K562 (cell line): ENCODE measurements at regions not wholly inside any gene's neighbourhood (a gene's known extent, or its start where the extent isn't known, plus 50 kb on each side); places are given as distances from the start of the nearest gene placed in this dataset.
A peak's percentile ranks its signal among the peaks of the same experiment; 100 is the strongest.

Experiments used
- ATAC-seq: fragments of 200-7000 bp; cut with Tn5 transposase; 3 replicates; pipeline ENCODE4 v1.9.1; 2020; ENCODE audit warnings: moderate library complexity
- BruUV-seq: library from RNA; stranded (reverse); fragments of 400-500 nt; replicated peaks from 2 replicates; lab custom pipeline; 2021; lab: Mats Ljungman, UMichigan
- CTCF ChIA-PET: fragments of 300-600 bp; formaldehyde crosslinking; extraction: SDS; loops from one replicate; lab custom pipeline; 2021; ENCODE audit warnings: low intra/inter-chr PET ratio; lab: Yijun Ruan, JAX
- POLR2A ChIA-PET: fragments of 300-600, 350-650 bp; sonication (Branson Sonifier 250); formaldehyde crosslinking; extraction: SDS; loops from one replicate; lab custom pipeline; 2021; ENCODE audit warnings: antibody characterized with exemption, inconsistent platforms; lab: Yijun Ruan, JAX
- DNase-seq, 4 experiments: peaks; one replicate each; pipeline versions ENCODE4 v3.0.0 to v3.0.0-alpha.2; 2011 to 2018; ENCODE audit warnings: low spot score in 3 of 4, mixed read lengths in 3 of 4; ENCODE audit errors: extremely low read depth in 1 of 4
- FAIRE-seq: peaks from 2 replicates; lab custom pipeline; 2011; peaks lifted over from hg19 to GRCh38; lab: Jason Lieb, UNC
- H2AFZ ChIP-seq: 2 replicates; pipeline ENCODE4 v1.6.0; 2011; ENCODE audit warnings: low read depth, low read length, control low read depth, inconsistent platforms
- H3K27ac ChIP-seq: fragments of 200-600 bp; 3 replicates; pipeline ENCODE4 v1.8.0; 2011; ENCODE audit warnings: low read depth, mild to moderate bottlenecking, control low read depth, inconsistent platforms, low read length, moderate library complexity, mixed read lengths; ENCODE audit errors: extremely low read depth
- H3K27me3 ChIP-seq, 2 experiments: fragments of 300-600 bp in 1 of 2; 2 replicates in 1 of 2; 3 replicates in 1 of 2; pipeline versions ENCODE4 v1.6.0 to v1.8.0; 2011; ENCODE audit warnings: inconsistent platforms in 2 of 2, low read length in 2 of 2, mild to moderate bottlenecking in 1 of 2, mixed read lengths in 1 of 2, moderate library complexity in 1 of 2; ENCODE audit not compliant: control insufficient read depth in 2 of 2, insufficient read depth in 2 of 2
- H3K36me3 ChIP-seq: fragments of 300-600 bp; 3 replicates; pipeline ENCODE4 v1.8.0; 2011; ENCODE audit warnings: mild to moderate bottlenecking, low read length, inconsistent platforms; ENCODE audit not compliant: control insufficient read depth, insufficient read depth
- H3K4me1 ChIP-seq, 2 experiments: fragments of 200-600 bp in 1 of 2; replicated peaks in 1 of 2; 2 replicates in 1 of 2; 3 replicates in 1 of 2; pipeline versions ENCODE4 v1.5.1 to v1.8.0; 2011; ENCODE audit warnings: inconsistent platforms in 2 of 2, low read length in 2 of 2, mild to moderate bottlenecking in 1 of 2, mixed read lengths in 1 of 2, moderate library complexity in 1 of 2; ENCODE audit not compliant: control insufficient read depth in 2 of 2, insufficient read depth in 2 of 2
- H3K4me2 ChIP-seq: 2 replicates; pipeline ENCODE4 v1.6.1; 2011; ENCODE audit warnings: low read length, control low read depth, inconsistent platforms, mixed read lengths; ENCODE audit not compliant: insufficient read depth
- H3K4me3 ChIP-seq: fragments of 200-600 bp; sonication (generic), shearing (Covaris generic); 2 replicates; pipeline ENCODE4 v1.5.1; 2016; ENCODE audit warnings: control low read depth, inconsistent platforms
- H3K79me2 ChIP-seq: fragments of 200-600 bp; 3 replicates; pipeline ENCODE4 v1.8.0; 2011; ENCODE audit warnings: low read length, inconsistent platforms; ENCODE audit not compliant: control insufficient read depth, insufficient read depth
- H3K9ac ChIP-seq, 2 experiments: 2 replicates each; pipeline versions ENCODE4 v1.6.0 to v1.6.1; 2011; ENCODE audit warnings: low read depth in 2 of 2, low read length in 2 of 2, control low read depth in 1 of 2, inconsistent platforms in 1 of 2, mild to moderate bottlenecking in 1 of 2, mixed read lengths in 1 of 2; ENCODE audit not compliant: insufficient read depth in 1 of 2
- H3K9me1 ChIP-seq: one replicate; pipeline ENCODE4 v1.6.0; 2011; ENCODE audit warnings: inconsistent platforms, mild to moderate bottlenecking, low read length, moderate library complexity; ENCODE audit not compliant: control insufficient read depth, insufficient read depth
- H3K9me3 ChIP-seq: replicated peaks from 2 replicates; pipeline ENCODE4 v1.5.1; 2011; ENCODE audit warnings: low read depth, low read length, inconsistent platforms; ENCODE audit not compliant: control insufficient read depth, insufficient read depth
- H4K20me1 ChIP-seq: replicated peaks from 2 replicates; pipeline ENCODE4 v1.6.1; 2011; ENCODE audit warnings: low read length, inconsistent platforms, mixed read lengths; ENCODE audit not compliant: control insufficient read depth, insufficient read depth
- CREBBP ChIP-seq: IDR thresholded peaks from one replicate; pipeline ENCODE4 v1.6.1; 2012; ENCODE audit warnings: low read depth, mild to moderate bottlenecking, control low read depth, inconsistent platforms, low read length
- EZH2 ChIP-seq: IDR thresholded peaks from 2 replicates; pipeline ENCODE4 v1.6.1; 2012; ENCODE audit warnings: low read depth, mild to moderate bottlenecking, inconsistent platforms, low read length, borderline replicate concordance
- HDAC1 ChIP-seq, 2 experiments: fragments of 450-650 bp; IDR thresholded peaks; 2 replicates each; pipeline ENCODE4 v1.6.1; 2016 to 2017; ENCODE audit warnings: inconsistent platforms in 1 of 2, mild to moderate bottlenecking in 1 of 2, moderate library complexity in 1 of 2
- KDM5B ChIP-seq: fragments of 200-600 bp; sonication (generic); IDR thresholded peaks from 2 replicates; pipeline ENCODE4 v1.6.1; 2012; ENCODE audit warnings: low read depth, mild to moderate bottlenecking, moderate library complexity, low read length, control low read depth, inconsistent platforms; ENCODE audit not compliant: insufficient replicate concordance
- NFIC ChIP-seq: fragments of 450-650 bp; IDR thresholded peaks from 2 replicates; pipeline ENCODE4 v1.6.1; 2017; ENCODE audit warnings: mild to moderate bottlenecking, inconsistent platforms
- RBM14 ChIP-seq: fragments of 200-400 bp; formaldehyde crosslinking; IDR thresholded peaks from 2 replicates; pipeline ENCODE4 v1.6.1; 2018; ENCODE audit warnings: low read depth, mild to moderate bottlenecking, low read length, moderate library complexity, borderline replicate concordance; ENCODE audit not compliant: insufficient read depth
- SETDB1 ChIP-seq: IDR thresholded peaks from one replicate; pipeline ENCODE4 v1.6.1; 2012; ENCODE audit warnings: low read length, control low read depth, inconsistent platforms
- TEAD1 ChIP-seq, 2 experiments: fragments of 450-650 bp in 1 of 2; sonication (generic) in 1 of 2; formaldehyde crosslinking; IDR thresholded peaks; 2 replicates each; pipeline versions ENCODE4 v1.4.0 to v1.8.0; 2020 to 2022; ENCODE audit warnings: mild to moderate bottlenecking in 2 of 2, missing genetic modification reagents in 1 of 2
- ZNF23 ChIP-seq: fragments of 250-450 bp; sonication (Bioruptor Pico); IDR thresholded peaks from 2 replicates; pipeline ENCODE4 v1.4.0; 2020; ENCODE audit warnings: mild to moderate bottlenecking
- ZZZ3 ChIP-seq: fragments of 450-650 bp; IDR thresholded peaks from 2 replicates; pipeline ENCODE4 v1.6.1; 2016; ENCODE audit warnings: antibody characterized with exemption, mild to moderate bottlenecking, moderate library complexity
- WGBS: fragments of 100-300 bp; shearing (Covaris generic); methylation state at CpG from one replicate; pipeline ENCODE4 v1.1.6; 2016; ENCODE audit warnings: low coverage, mixed read lengths; ENCODE audit not compliant: insufficient coverage; ENCODE audit errors: missing lambda C conversion rate; 5-methylcytosine and 5-hydroxymethylcytosine counted together
- in situ Hi-C: fragments of 300-500 bp; cut with MboI; formaldehyde crosslinking; loops from 4 replicates; pipeline ENCODE4 v1.15.0; 2018; ENCODE audit warnings: inconsistent platforms, mixed read lengths
- intact Hi-C: fragments of 100-400 bp; cut with micrococcal nuclease; formaldehyde crosslinking; loops from 2 replicates; pipeline ENCODE4 v1.14.2; 2022
- TF ChIP-seq, protein P1 (sequence below): fragments of 450-650 bp; formaldehyde crosslinking; IDR thresholded peaks from 2 replicates; pipeline ENCODE4 v1.4.0; 2022; ENCODE audit warnings: missing genetic modification characterization
- TF ChIP-seq, protein P2 (sequence below): fragments of 250-450 bp; sonication (Bioruptor Pico); IDR thresholded peaks from 2 replicates; pipeline ENCODE4 v1.4.0; 2020

DNA sequence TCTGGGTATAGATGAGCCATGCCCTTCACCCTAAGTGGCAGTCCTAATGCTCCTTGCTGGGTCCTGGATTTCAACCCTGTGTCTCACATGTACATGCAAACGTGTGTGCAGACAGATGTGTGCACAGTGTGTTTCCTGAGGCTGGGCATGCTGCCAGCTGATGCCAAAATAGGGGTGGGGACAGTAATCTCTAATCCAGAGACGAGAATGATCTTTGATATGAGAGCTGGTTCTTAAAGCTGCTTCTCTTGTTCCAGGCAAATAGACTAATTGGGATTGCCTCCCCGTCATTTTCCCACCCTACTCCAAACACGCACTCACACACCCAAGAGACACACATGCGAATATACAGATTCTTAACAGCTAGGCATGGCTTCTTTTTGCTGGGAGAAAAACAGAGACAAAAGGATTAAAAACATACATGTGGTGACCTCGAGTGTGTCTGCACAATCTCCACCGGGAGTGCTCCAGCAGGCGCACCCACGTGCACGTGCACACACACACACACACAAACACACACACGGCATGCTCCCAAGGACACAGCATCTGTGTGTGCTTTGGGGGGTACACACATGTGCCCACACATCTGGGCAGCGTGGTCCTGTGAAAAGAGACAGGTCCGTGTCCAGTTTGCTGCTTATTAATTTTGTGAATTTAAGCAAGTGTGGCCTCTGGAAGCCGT lies 102.1 kb upstream of the ZBTB40 start:
- H3K9ac ChIP-seq, result no peak overlapping the region
- H3K9me1 ChIP-seq, result no peaks in the 10 kb centered on the region
- no peaks in the 10 kb centered on the region for H3K36me3 ChIP-seq
- peak; percentile 29; the same call in 1 of the 2 replicates for TF ChIP-seq NFIC
- TF ChIP-seq EZH2, result 0 out of 2 replicates have a peak, but pooled peaks have one; percentile 60
- no peak for TF ChIP-seq ZZZ3
- in situ Hi-C loops, result no loop called here
- no peak overlapping the region for H3K4me3 ChIP-seq
- no peaks in the 10 kb centered on the region for H3K79me2 ChIP-seq
- no peaks in the 10 kb centered on the region for H3K4me1 ChIP-seq
- DNase-seq (no peak), ATAC-seq (no peak), FAIRE-seq (no peak)
- no peak overlapping the region for H3K27ac ChIP-seq
- ChIA-PET POLR2A (no interaction called here), CTCF (no interaction called here)
- H3K9me3 ChIP-seq, result no peaks in the 10 kb centered on the region; the same call in 1 of the 2 replicates
- H4K20me1 ChIP-seq, result peaks cover 19% of the 10 kb centered on the region
- no peak overlapping the region for H2AFZ ChIP-seq
- no TSS peak for BruUV-seq
- 1% methylated on average over 14 of the region's 14 CpGs for WGBS
- H3K4me2 ChIP-seq, result no peak overlapping the region
- peaks cover 62 to 67% of the 10 kb centered on the region in 2 experiments for H3K27me3 ChIP-seq
- intact Hi-C loops, result no loop called here

DNA sequence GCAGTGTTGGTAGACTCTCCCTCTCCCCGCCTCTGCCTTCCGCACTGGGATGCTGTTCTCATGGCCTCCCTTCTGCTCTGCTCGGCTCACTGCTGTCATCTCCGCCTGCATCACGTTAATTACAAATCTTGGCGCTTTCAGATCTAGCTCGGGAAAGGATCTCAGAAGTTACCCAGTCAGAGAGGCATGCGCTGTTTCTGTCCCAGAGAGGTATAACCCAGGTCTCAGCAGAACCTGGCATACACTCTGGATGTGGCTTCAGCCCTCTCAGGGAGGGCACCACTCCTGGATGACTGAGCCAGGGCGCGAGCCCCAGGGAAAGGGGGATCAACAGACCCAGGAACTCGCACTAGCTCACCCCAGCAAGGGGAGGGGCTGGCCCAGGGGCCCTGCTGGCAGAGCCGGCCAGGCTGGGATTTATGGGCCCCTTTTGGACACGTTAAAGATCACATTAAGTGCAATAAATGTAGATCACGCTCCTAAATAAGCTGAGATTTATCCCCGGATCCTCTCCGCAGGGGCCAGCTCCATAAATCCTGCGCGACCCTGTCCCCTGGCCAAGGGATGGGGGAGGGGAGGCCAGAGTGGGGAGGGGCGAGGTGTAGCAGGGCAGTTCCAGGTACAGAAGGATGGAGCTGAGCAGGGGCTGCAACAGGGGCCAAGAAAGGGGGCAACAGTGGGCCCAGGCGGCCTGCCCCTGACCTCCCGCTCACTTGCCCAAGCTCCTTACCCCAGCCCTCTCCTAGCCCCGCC lies 101.3 kb upstream of the ZBTB40 start:
- POLR2A ChIA-PET, result interaction anchor here (0.9 to 2.2 kb wide), 2 partner anchors 10 to 11 kb away, joined by 3 to 18 read pairs; no protein-coding TSS in a partner anchor
- no TSS peak for BruUV-seq
- FAIRE-seq, result no peak
- CTCF ChIA-PET, result no interaction called here
- H3K4me1 ChIP-seq, result no peaks in the 10 kb centered on the region
- in situ Hi-C loops (no loop called here), intact Hi-C loops (no loop called here)
- no peak for DNase-seq
- H3K36me3 ChIP-seq, result no peaks in the 10 kb centered on the region
- ATAC-seq, result no peak
- no peak overlapping the region for H3K4me3 ChIP-seq
- H3K9me1 ChIP-seq, result no peaks in the 10 kb centered on the region
- no peaks in the 10 kb centered on the region; the same call in 1 of the 2 replicates for H3K9me3 ChIP-seq
- no peak overlapping the region for H3K4me2 ChIP-seq
- H3K9ac ChIP-seq, result no peak overlapping the region
- H4K20me1 ChIP-seq, result peaks cover 17% of the 10 kb centered on the region
- H3K79me2 ChIP-seq, result no peaks in the 10 kb centered on the region
- peaks cover 56 to 58% of the 10 kb centered on the region in 2 experiments for H3K27me3 ChIP-seq
- no peak overlapping the region for H3K27ac ChIP-seq
- WGBS, result 6% methylated on average over 18 of the region's 22 CpGs
- no peak overlapping the region for H2AFZ ChIP-seq
- no peak for TF ChIP-seq SETDB1
- TF ChIP-seq TEAD1 (CRISPR knock-in tag; IDR thresholded peaks at IDR 0.05), result no peak
- TF ChIP-seq, protein P1, sequence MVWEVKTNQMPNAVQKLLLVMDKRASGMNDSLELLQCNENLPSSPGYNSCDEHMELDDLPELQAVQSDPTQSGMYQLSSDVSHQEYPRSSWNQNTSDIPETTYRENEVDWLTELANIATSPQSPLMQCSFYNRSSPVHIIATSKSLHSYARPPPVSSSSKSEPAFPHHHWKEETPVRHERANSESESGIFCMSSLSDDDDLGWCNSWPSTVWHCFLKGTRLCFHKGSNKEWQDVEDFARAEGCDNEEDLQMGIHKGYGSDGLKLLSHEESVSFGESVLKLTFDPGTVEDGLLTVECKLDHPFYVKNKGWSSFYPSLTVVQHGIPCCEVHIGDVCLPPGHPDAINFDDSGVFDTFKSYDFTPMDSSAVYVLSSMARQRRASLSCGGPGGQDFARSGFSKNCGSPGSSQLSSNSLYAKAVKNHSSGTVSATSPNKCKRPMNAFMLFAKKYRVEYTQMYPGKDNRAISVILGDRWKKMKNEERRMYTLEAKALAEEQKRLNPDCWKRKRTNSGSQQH (CRISPR knock-in tag), result no peak
- TF ChIP-seq KDM5B, result no peak
- TF ChIP-seq RBM14, result no peak
- TF ChIP-seq, protein P2, sequence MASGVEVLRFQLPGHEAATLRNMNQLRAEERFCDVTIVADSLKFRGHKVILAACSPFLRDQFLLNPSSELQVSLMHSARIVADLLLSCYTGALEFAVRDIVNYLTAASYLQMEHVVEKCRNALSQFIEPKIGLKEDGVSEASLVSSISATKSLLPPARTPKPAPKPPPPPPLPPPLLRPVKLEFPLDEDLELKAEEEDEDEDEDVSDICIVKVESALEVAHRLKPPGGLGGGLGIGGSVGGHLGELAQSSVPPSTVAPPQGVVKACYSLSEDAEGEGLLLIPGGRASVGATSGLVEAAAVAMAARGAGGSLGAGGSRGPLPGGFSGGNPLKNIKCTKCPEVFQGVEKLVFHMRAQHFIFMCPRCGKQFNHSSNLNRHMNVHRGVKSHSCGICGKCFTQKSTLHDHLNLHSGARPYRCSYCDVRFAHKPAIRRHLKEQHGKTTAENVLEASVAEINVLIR (CRISPR knock-in tag), result no peak
- TF ChIP-seq HDAC1 (IDR thresholded peaks at IDR 0.05), result no peak
- TF ChIP-seq CREBBP, result no peak
- no peak for TF ChIP-seq ZNF23 (CRISPR knock-in tag)
